GM21390 (cell line): ENCODE measurements at regions not wholly inside any gene's neighbourhood (a gene's known extent, or its start where the extent isn't known, plus 50 kb on each side); places are given as distances from the start of the nearest gene placed in this dataset.
A peak's percentile ranks its signal among the peaks of the same experiment; 100 is the strongest.

ENCODE experiments used
- ATAC-seq: cut with Tn5 transposase; IDR thresholded peaks from one replicate; pipeline ENCODE4 v1.9.1; 2021; ENCODE audit not compliant: unreplicated experiment

- ATAC-seq: no peak
Measured at GRCh38 chr13:78997902-78998629, 339.1 kb upstream of the OBI1 start.

- no peak for ATAC-seq
Measured at GRCh38 chr13:78993792-78994191, 334.8 kb upstream of the OBI1 start.

- ATAC-seq: no peak
Measured at GRCh38 chr13:78981913-78982312, 323.0 kb upstream of the OBI1 start.

- no peak for ATAC-seq
Measured at GRCh38 chr13:78979349-78979748, 320.4 kb upstream of the OBI1 start.

GRCh38 chr13:78978381-78978998 lies 319.5 kb upstream of the OBI1 start:
- ATAC-seq: peak; percentile 94

GRCh38 chr13:78977311-78977710 lies 318.4 kb upstream of the OBI1 start:
- no peak for ATAC-seq

- no peak for ATAC-seq
Measured at GRCh38 chr13:78976696-78977095, 317.7 kb upstream of the OBI1 start.

- no peak for ATAC-seq
Measured at GRCh38 chr13:78972561-78972960, 313.6 kb upstream of the OBI1 start.

GRCh38 chr13:78971355-78972025 lies 312.5 kb upstream of the OBI1 start:
- no peak for ATAC-seq

- no peak for ATAC-seq
Measured at GRCh38 chr13:78960881-78961280, 301.9 kb upstream of the OBI1 start.

GRCh38 chr13:78958006-78958405 lies 299.1 kb upstream of the OBI1 start:
- no peak for ATAC-seq

GRCh38 chr13:78940455-78941130 lies 281.6 kb upstream of the OBI1 start:
- ATAC-seq: no peak

- no peak for ATAC-seq
Measured at GRCh38 chr13:78934336-78934735, 275.4 kb upstream of the OBI1 start.

GRCh38 chr13:78915015-78915414 lies 256.1 kb upstream of the OBI1 start:
- no peak for ATAC-seq

GRCh38 chr13:78913656-78914055 lies 254.7 kb upstream of the OBI1 start:
- no peak for ATAC-seq

GRCh38 chr13:78910147-78910546 lies 251.2 kb upstream of the OBI1 start:
- ATAC-seq: no peak

GRCh38 chr13:78909276-78909675 lies 250.3 kb upstream of the OBI1 start:
- ATAC-seq: no peak

GRCh38 chr13:78907006-78907405 lies 248.1 kb upstream of the OBI1 start:
- ATAC-seq: no peak

- ATAC-seq: no peak
Measured at GRCh38 chr13:78897200-78897599, 238.2 kb upstream of the OBI1 start.

- ATAC-seq: no peak
Measured at GRCh38 chr13:78884571-78884970, 225.6 kb upstream of the OBI1 start.

GRCh38 chr13:78881751-78882150 lies 222.8 kb upstream of the OBI1 start:
- no peak for ATAC-seq

- ATAC-seq: no peak
Measured at GRCh38 chr13:78881054-78881453, 222.1 kb upstream of the OBI1 start.
